ENCODE measurements at regions not wholly inside any gene's neighbourhood (a gene's known extent, or its start where the extent isn't known, plus 50 kb on each side); places are given as distances from the start of the nearest gene placed in this dataset.

- TF ChIP-seq, protein P1, sequence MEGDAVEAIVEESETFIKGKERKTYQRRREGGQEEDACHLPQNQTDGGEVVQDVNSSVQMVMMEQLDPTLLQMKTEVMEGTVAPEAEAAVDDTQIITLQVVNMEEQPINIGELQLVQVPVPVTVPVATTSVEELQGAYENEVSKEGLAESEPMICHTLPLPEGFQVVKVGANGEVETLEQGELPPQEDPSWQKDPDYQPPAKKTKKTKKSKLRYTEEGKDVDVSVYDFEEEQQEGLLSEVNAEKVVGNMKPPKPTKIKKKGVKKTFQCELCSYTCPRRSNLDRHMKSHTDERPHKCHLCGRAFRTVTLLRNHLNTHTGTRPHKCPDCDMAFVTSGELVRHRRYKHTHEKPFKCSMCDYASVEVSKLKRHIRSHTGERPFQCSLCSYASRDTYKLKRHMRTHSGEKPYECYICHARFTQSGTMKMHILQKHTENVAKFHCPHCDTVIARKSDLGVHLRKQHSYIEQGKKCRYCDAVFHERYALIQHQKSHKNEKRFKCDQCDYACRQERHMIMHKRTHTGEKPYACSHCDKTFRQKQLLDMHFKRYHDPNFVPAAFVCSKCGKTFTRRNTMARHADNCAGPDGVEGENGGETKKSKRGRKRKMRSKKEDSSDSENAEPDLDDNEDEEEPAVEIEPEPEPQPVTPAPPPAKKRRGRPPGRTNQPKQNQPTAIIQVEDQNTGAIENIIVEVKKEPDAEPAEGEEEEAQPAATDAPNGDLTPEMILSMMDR (IDR thresholded peaks at IDR 0.05) = no peak
Measured at GRCh38 chr2:128745946-128746345, 427.3 kb upstream of the HS6ST1 start.

DNA sequence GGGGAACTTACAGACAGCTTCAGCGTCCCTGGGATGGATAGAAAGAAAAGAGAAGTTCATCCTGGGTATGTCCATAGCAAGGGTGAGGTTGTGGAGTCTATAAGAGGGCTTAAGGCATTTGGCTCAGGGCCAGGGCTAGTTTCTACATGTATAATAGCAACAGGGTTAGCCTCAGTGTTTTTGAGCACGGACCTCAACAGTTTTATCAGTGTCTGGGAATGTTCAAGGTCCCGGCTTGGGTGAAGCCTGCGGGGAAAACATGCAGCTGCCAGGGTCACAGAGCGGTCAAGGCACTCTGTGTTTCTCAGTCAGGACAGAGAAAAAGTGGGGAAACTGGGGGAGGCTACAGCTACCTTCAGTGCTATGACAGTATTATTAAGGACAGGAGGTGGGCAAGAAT lies 427.7 kb upstream of the HS6ST1 start:
- H3K27ac ChIP-seq = peak overlapping the region in 1 of 2 donors; percentile 46
- H3K4me3 ChIP-seq = no peak overlapping the region
- TF ChIP-seq, protein P1 (IDR thresholded peaks at IDR 0.05) = no peak
- no peak for DNase-seq (ENCODE audit: low spot score)

More at GRCh38 chr2:128745946-128746345, 427.3 kb upstream of the HS6ST1 start:
- no peak overlapping the region for H3K27ac ChIP-seq
- DNase-seq (ENCODE audit: low spot score) = no peak
- no peak overlapping the region for H3K4me3 ChIP-seq

- no peak for DNase-seq (ENCODE audit: low spot score)
- Histone ChIP-seq H3K4me3 (no peak overlapping the region), H3K27ac (no peak overlapping the region)
- TF ChIP-seq, protein P1 (IDR thresholded peaks at IDR 0.05) = no peak
Measured at GRCh38 chr2:128748336-128748735, 429.7 kb upstream of the HS6ST1 start.

GRCh38 chr2:128748835-128749605 lies 430.4 kb upstream of the HS6ST1 start:
- no peak overlapping the region for H3K27ac ChIP-seq
- TF ChIP-seq, protein P1 (IDR thresholded peaks at IDR 0.05) = no peak
- no peak for DNase-seq (ENCODE audit: low spot score)
- H3K4me3 ChIP-seq = no peak overlapping the region

DNA sequence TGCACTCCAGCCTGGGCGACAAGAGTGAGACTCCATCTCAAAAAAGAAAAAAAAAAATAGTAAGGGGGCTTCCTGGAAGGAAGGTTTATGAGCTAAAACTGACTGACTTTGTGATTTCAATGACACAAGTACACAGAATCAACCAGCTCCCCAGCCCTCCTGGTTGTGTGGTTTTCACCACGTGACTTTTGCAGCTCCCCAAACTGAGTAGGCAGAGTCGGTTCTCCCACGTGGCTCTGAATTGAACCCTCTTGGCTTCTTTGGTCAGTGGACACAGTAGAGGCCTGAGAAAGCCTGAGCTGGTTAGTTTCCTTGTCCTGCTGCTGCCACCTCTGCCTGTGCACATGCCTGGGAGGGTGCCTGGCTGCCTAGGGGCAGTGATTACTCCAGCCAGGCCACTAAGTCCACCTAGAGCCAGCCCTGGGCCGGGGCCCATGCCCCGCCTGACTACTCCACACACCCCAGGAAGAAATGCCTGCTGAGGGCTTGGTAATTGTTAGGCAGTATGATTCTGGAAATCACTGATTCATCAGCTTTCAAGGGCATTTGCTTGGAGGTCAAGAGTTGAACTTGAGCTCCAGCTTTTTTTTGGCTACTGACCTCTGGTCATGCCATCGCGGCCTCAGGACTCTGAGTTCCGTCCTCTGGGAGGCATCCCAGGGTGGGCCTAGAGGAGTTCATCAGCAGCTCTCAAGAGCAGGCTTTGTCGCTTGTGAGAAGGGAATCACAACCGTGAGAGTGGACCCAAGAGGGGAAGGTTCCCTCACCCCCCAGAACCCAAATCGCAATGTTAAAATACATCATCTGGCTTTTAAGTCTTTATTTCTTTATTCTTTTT lies 431.9 kb upstream of the HS6ST1 start:
- no peak for DNase-seq (ENCODE audit: low spot score)
- no peak overlapping the region for H3K4me3 ChIP-seq
- TF ChIP-seq, protein P1 (IDR thresholded peaks at IDR 0.05) = no peak
- H3K27ac ChIP-seq = no peak overlapping the region

DNA sequence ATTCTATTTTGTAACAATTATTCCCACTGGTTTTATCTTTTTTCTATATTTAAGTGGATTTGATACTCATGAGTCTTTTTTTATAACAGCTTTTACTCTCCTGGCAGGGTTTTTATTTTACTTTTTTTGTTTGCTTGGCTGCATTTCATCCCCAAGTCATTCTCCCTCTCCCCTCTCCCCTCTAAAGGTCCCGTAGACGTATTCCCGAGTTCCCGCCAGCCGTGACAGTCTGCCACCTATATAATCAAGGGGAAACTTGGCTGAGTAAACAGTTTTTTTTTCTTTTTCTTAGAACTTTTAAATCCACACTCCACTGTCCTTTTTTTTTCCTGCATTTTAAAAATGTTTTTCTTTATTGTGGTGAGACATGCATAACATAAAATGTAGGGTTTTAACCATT lies 433.1 kb upstream of the HS6ST1 start:
- TF ChIP-seq, protein P1 (IDR thresholded peaks at IDR 0.05) = no peak
- H3K4me3 ChIP-seq = no peak overlapping the region
- no peak overlapping the region for H3K27ac ChIP-seq
- no peak for DNase-seq (ENCODE audit: low spot score)

All from coronary artery (tissue), 2 donors.